Suppressor macrophage treated with lipopolysaccharide for 4 hours (primary cell): ENCODE measurements at regions not wholly inside any gene's neighbourhood (a gene's known extent, or its start where the extent isn't known, plus 50 kb on each side); places are given as distances from the start of the nearest gene placed in this dataset.

Source experiments
- DNase-seq: peaks from one replicate; pipeline ENCODE4 v3.0.0-alpha.2; 2020

- DNase-seq, result no peak
Measured at GRCh38 chr20:60132162-60132826, 174.1 kb downstream of the CDH26 start.

GRCh38 chr20:60132827-60133670, 174.8 kb downstream of the CDH26 start:
- peak; percentile 47 for DNase-seq

- DNase-seq, result no peak
Measured at GRCh38 chr20:60135276-60135675, 177.1 kb downstream of the CDH26 start.

- peak; percentile 59 for DNase-seq
Measured at GRCh38 chr20:60136645-60137401, 178.6 kb downstream of the CDH26 start.

GRCh38 chr20:60137657-60138245, 179.5 kb downstream of the CDH26 start:
- peak; percentile 64 for DNase-seq

- DNase-seq, result peak; percentile 28
Measured at GRCh38 chr20:60138256-60139220, 180.3 kb downstream of the CDH26 start.

- DNase-seq, result no peak
Measured at GRCh38 chr20:60139663-60140446, 181.6 kb downstream of the CDH26 start.

GRCh38 chr20:60142587-60142986, 184.4 kb downstream of the CDH26 start:
- no peak for DNase-seq

- no peak for DNase-seq
Measured at GRCh38 chr20:60143261-60143842, 185.1 kb downstream of the CDH26 start.

GRCh38 chr20:60144404-60144803, 186.2 kb downstream of the CDH26 start:
- DNase-seq, result no peak

- DNase-seq, result no peak
Measured at GRCh38 chr20:60144974-60145527, 186.8 kb downstream of the CDH26 start.

GRCh38 chr20:60147004-60147403, 188.8 kb downstream of the CDH26 start:
- DNase-seq, result no peak

GRCh38 chr20:60148885-60149284, 190.7 kb downstream of the CDH26 start:
- DNase-seq, result no peak

GRCh38 chr20:60152792-60153191, 194.6 kb downstream of the CDH26 start:
- no peak for DNase-seq

- no peak for DNase-seq
Measured at GRCh38 chr20:60160451-60161145, 202.4 kb downstream of the CDH26 start.

- no peak for DNase-seq
Measured at GRCh38 chr20:60167812-60168211, 209.6 kb downstream of the CDH26 start.

- no peak for DNase-seq
Measured at GRCh38 chr20:60168963-60169362, 210.7 kb downstream of the CDH26 start.

- no peak for DNase-seq
Measured at GRCh38 chr20:60170116-60170515, 211.9 kb downstream of the CDH26 start.

GRCh38 chr20:60171313-60171712, 213.1 kb downstream of the CDH26 start:
- no peak for DNase-seq

GRCh38 chr20:60171738-60172137, 213.5 kb downstream of the CDH26 start:
- no peak for DNase-seq
